Fibroblast of skin of right biceps (primary cell): ENCODE measurements at regions not wholly inside any gene's neighbourhood (a gene's known extent, or its start where the extent isn't known, plus 50 kb on each side); places are given as distances from the start of the nearest gene placed in this dataset.

Experiments
- DNase-seq: peaks from one replicate; pipeline ENCODE4 v3.0.0-alpha.2; 2013

- no peak for DNase-seq
Measured at GRCh38 chr5:129406440-129406839, 53.7 kb upstream of the ADAMTS19 start.
